GM12878 (cell line): ENCODE measurements at regions not wholly inside any gene's neighbourhood (a gene's known extent, or its start where the extent isn't known, plus 50 kb on each side); places are given as distances from the start of the nearest gene placed in this dataset.

ENCODE experiments used
- ATAC-seq: fragments of 200-7000 bp; cut with Tn5 transposase; 3 replicates; pipeline ENCODE4 v1.9.1; 2020; ENCODE audit warnings: mild to moderate bottlenecking, moderate library complexity
- BruUV-seq: library from RNA; stranded (reverse); fragments of 400-500 nt; replicated peaks from 2 replicates; lab custom pipeline; 2021; lab: Mats Ljungman, UMichigan
- CTCF ChIA-PET: fragments of 300-600 bp; sonication (Branson Sonifier 250); formaldehyde crosslinking; extraction: SDS; loops from one replicate; lab custom pipeline; 2021; ENCODE audit warnings: inconsistent platforms; lab: Yijun Ruan, JAX
- POLR2A ChIA-PET: fragments of 350-600 bp; formaldehyde crosslinking; extraction: SDS; loops from one replicate; lab custom pipeline; 2021; ENCODE audit warnings: inconsistent platforms; lab: Charles Lee
- RAD21 ChIA-PET: fragments of 300-600 bp; sonication (Branson Sonifier 250); formaldehyde crosslinking; loops from one replicate; lab custom pipeline; 2023; ENCODE audit warnings: antibody characterized with exemption; ENCODE audit not compliant: unreplicated experiment; lab: Charles Lee
- SMC1A ChIA-PET: fragments of 300-600 bp; sonication (Branson Sonifier 250); formaldehyde crosslinking; loops from one replicate; lab custom pipeline; 2023; ENCODE audit not compliant: unreplicated experiment, uncharacterized antibody; lab: Charles Lee
- DNase-seq: peaks from one replicate; pipeline ENCODE4 v3.0.0-alpha.2; 2011; ENCODE audit warnings: low read depth, low spot score
- FAIRE-seq: peaks from 3 replicates; lab custom pipeline; 2011; peaks lifted over from hg19 to GRCh38; lab: Jason Lieb, UNC
- H2AFZ ChIP-seq: 2 replicates; pipeline ENCODE4 v1.6.0; 2011; ENCODE audit warnings: low read depth, low read length, control low read depth; ENCODE audit not compliant: control insufficient read depth
- H3K27ac ChIP-seq: 2 replicates; pipeline ENCODE4 v1.5.1; 2011; ENCODE audit warnings: control low read depth; ENCODE audit not compliant: control insufficient read depth, insufficient read depth
- H3K27me3 ChIP-seq, 2 experiments: replicated peaks in 1 of 2; 2 replicates each; pipeline versions ENCODE4 v1.6.0 to v1.6.1; 2011; ENCODE audit warnings: low read length in 1 of 2; ENCODE audit not compliant: control insufficient read depth in 2 of 2, insufficient read depth in 2 of 2
- H3K36me3 ChIP-seq, 2 experiments: 2 replicates each; pipeline ENCODE4 v1.5.1; 2011; ENCODE audit warnings: low read length in 1 of 2; ENCODE audit not compliant: control insufficient read depth in 2 of 2, insufficient read depth in 2 of 2
- H3K4me1 ChIP-seq: 2 replicates; pipeline ENCODE4 v1.6.1; 2011; ENCODE audit warnings: mild to moderate bottlenecking, low read length, moderate library complexity, mixed read lengths; ENCODE audit not compliant: control insufficient read depth, insufficient read depth
- H3K4me2 ChIP-seq: 2 replicates; pipeline ENCODE4 v1.6.0; 2011; ENCODE audit warnings: control low read depth; ENCODE audit not compliant: control insufficient read depth, insufficient read depth
- H3K4me3 ChIP-seq: fragments of 200-600 bp; sonication (generic); 2 replicates; pipeline ENCODE4 v1.5.1; 2016
- H3K79me2 ChIP-seq: 2 replicates; pipeline ENCODE4 v1.6.0; 2011; ENCODE audit warnings: low read length; ENCODE audit not compliant: control insufficient read depth, insufficient read depth
- H3K9ac ChIP-seq: 2 replicates; pipeline ENCODE4 v1.8.0; 2011; ENCODE audit warnings: low read length, control low read depth, mixed read lengths; ENCODE audit not compliant: control insufficient read depth, insufficient read depth
- H3K9me3 ChIP-seq: replicated peaks from 3 replicates; pipeline ENCODE4 v1.5.1; 2011; ENCODE audit warnings: mild to moderate bottlenecking, low read length; ENCODE audit not compliant: control insufficient read depth, insufficient read depth
- H4K20me1 ChIP-seq: 2 replicates; pipeline ENCODE4 v1.6.0; 2011; ENCODE audit not compliant: control insufficient read depth, insufficient read depth
- GATAD2B ChIP-seq: fragments of 450-650 bp; conservative IDR thresholded peaks from 2 replicates; pipeline ENCODE4 v1.6.1; 2017; ENCODE audit warnings: low read depth, mild to moderate bottlenecking, moderate library complexity
- RAD21 ChIP-seq: IDR thresholded peaks from 2 replicates; pipeline ENCODE4 v1.6.1; 2011; ENCODE audit warnings: mild to moderate bottlenecking, low read depth, low read length, moderate library complexity; ENCODE audit not compliant: insufficient read depth
- RB1 ChIP-seq: fragments of 450-650 bp; formaldehyde crosslinking; IDR thresholded peaks from 2 replicates; pipeline ENCODE4 v1.6.1; 2017; ENCODE audit warnings: mild to moderate bottlenecking, borderline replicate concordance
- TARDBP ChIP-seq: IDR thresholded peaks from 2 replicates; pipeline ENCODE4 v1.6.1; 2016; ENCODE audit warnings: borderline replicate concordance
- WGBS: methylation state at CpG from one replicate; pipeline ENCODE4 v1.1.6; 2016; ENCODE audit warnings: low lambda C conversion rate; ENCODE audit not compliant: insufficient replicate concordance, insufficient coverage; ENCODE audit errors: missing lambda C conversion rate; 5-methylcytosine and 5-hydroxymethylcytosine counted together
- in situ Hi-C: fragments of 300-500 bp; cut with MboI; formaldehyde crosslinking; loops from 9 replicates; pipeline ENCODE4 v1.14.3; 2018; ENCODE audit warnings: mixed read lengths
- intact Hi-C: fragments of 100-400 bp; cut with micrococcal nuclease; formaldehyde crosslinking; loops from one replicate; pipeline ENCODE4 v1.14.2; 2022; ENCODE audit not compliant: unreplicated experiment
- TF ChIP-seq, protein P1 (sequence below): IDR thresholded peaks from 2 replicates; pipeline ENCODE4 v1.6.1; 2012; ENCODE audit warnings: improper control_type of control experiment, low read depth, low read length; ENCODE audit not compliant: insufficient replicate concordance
- TF ChIP-seq, protein P2 (sequence below): IDR thresholded peaks from 2 replicates; pipeline ENCODE4 v1.6.1; 2012; ENCODE audit warnings: mild to moderate bottlenecking, low read depth, low read length
- TF ChIP-seq, protein P3 (sequence below): IDR thresholded peaks from 2 replicates; pipeline ENCODE4 v1.6.1; 2012; ENCODE audit warnings: low read depth, low read length, improper control_type of control experiment
- TF ChIP-seq, protein P4 (sequence below): fragments of 450-650 bp; IDR thresholded peaks from 2 replicates; pipeline ENCODE4 v1.6.1; 2017; ENCODE audit warnings: low read depth, mild to moderate bottlenecking, moderate library complexity

DNA sequence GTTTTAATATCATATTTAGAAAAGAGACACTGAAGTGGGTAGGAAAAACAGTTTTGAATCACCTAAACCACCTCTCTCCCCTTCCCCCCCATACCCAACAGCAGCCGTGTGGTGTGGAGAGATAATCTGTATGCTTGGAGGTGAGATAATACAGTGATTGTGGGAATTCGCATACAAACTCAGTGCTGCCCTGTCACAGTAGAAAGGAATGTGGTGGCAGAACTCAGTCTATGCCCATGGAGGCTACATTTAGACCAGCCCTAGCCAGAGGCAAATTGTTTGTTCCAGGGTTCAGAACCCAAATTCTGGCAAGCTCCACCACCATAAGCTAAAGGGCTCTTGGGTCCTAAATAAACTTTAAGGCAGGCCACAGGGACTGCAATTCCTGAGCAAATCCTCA, 827.0 kb downstream of the C12orf50 start:
- no peak for ATAC-seq
- POLR2A ChIA-PET: interaction anchor here (0.6 kb wide), 1 partner anchor 465 kb away, joined by 9 read pairs; no protein-coding TSS in a partner anchor
- in situ Hi-C loops: no loop called here
- TF ChIP-seq, protein P1, sequence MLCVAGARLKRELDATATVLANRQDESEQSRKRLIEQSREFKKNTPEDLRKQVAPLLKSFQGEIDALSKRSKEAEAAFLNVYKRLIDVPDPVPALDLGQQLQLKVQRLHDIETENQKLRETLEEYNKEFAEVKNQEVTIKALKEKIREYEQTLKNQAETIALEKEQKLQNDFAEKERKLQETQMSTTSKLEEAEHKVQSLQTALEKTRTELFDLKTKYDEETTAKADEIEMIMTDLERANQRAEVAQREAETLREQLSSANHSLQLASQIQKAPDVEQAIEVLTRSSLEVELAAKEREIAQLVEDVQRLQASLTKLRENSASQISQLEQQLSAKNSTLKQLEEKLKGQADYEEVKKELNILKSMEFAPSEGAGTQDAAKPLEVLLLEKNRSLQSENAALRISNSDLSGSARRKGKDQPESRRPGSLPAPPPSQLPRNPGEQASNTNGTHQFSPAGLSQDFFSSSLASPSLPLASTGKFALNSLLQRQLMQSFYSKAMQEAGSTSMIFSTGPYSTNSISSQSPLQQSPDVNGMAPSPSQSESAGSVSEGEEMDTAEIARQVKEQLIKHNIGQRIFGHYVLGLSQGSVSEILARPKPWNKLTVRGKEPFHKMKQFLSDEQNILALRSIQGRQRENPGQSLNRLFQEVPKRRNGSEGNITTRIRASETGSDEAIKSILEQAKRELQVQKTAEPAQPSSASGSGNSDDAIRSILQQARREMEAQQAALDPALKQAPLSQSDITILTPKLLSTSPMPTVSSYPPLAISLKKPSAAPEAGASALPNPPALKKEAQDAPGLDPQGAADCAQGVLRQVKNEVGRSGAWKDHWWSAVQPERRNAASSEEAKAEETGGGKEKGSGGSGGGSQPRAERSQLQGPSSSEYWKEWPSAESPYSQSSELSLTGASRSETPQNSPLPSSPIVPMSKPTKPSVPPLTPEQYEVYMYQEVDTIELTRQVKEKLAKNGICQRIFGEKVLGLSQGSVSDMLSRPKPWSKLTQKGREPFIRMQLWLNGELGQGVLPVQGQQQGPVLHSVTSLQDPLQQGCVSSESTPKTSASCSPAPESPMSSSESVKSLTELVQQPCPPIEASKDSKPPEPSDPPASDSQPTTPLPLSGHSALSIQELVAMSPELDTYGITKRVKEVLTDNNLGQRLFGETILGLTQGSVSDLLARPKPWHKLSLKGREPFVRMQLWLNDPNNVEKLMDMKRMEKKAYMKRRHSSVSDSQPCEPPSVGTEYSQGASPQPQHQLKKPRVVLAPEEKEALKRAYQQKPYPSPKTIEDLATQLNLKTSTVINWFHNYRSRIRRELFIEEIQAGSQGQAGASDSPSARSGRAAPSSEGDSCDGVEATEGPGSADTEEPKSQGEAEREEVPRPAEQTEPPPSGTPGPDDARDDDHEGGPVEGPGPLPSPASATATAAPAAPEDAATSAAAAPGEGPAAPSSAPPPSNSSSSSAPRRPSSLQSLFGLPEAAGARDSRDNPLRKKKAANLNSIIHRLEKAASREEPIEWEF: no peak
- TF ChIP-seq, protein P2, sequence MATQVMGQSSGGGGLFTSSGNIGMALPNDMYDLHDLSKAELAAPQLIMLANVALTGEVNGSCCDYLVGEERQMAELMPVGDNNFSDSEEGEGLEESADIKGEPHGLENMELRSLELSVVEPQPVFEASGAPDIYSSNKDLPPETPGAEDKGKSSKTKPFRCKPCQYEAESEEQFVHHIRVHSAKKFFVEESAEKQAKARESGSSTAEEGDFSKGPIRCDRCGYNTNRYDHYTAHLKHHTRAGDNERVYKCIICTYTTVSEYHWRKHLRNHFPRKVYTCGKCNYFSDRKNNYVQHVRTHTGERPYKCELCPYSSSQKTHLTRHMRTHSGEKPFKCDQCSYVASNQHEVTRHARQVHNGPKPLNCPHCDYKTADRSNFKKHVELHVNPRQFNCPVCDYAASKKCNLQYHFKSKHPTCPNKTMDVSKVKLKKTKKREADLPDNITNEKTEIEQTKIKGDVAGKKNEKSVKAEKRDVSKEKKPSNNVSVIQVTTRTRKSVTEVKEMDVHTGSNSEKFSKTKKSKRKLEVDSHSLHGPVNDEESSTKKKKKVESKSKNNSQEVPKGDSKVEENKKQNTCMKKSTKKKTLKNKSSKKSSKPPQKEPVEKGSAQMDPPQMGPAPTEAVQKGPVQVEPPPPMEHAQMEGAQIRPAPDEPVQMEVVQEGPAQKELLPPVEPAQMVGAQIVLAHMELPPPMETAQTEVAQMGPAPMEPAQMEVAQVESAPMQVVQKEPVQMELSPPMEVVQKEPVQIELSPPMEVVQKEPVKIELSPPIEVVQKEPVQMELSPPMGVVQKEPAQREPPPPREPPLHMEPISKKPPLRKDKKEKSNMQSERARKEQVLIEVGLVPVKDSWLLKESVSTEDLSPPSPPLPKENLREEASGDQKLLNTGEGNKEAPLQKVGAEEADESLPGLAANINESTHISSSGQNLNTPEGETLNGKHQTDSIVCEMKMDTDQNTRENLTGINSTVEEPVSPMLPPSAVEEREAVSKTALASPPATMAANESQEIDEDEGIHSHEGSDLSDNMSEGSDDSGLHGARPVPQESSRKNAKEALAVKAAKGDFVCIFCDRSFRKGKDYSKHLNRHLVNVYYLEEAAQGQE: no peak
- TF ChIP-seq GATAD2B: no peak
- TF ChIP-seq RB1: no peak
- no peak for TF ChIP-seq TARDBP
- TF ChIP-seq, protein P3, sequence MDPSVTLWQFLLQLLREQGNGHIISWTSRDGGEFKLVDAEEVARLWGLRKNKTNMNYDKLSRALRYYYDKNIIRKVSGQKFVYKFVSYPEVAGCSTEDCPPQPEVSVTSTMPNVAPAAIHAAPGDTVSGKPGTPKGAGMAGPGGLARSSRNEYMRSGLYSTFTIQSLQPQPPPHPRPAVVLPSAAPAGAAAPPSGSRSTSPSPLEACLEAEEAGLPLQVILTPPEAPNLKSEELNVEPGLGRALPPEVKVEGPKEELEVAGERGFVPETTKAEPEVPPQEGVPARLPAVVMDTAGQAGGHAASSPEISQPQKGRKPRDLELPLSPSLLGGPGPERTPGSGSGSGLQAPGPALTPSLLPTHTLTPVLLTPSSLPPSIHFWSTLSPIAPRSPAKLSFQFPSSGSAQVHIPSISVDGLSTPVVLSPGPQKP: no peak
- no peak for TF ChIP-seq RAD21
- TF ChIP-seq, protein P4, sequence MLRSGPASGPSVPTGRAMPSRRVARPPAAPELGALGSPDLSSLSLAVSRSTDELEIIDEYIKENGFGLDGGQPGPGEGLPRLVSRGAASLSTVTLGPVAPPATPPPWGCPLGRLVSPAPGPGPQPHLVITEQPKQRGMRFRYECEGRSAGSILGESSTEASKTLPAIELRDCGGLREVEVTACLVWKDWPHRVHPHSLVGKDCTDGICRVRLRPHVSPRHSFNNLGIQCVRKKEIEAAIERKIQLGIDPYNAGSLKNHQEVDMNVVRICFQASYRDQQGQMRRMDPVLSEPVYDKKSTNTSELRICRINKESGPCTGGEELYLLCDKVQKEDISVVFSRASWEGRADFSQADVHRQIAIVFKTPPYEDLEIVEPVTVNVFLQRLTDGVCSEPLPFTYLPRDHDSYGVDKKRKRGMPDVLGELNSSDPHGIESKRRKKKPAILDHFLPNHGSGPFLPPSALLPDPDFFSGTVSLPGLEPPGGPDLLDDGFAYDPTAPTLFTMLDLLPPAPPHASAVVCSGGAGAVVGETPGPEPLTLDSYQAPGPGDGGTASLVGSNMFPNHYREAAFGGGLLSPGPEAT: no peak

More for the DNA sequence above, 827.0 kb downstream of the C12orf50 start:
- WGBS: 32% methylated on average over 2 of the region's 2 CpGs
- RAD21 ChIA-PET: no interaction called here
- no peak overlapping the region for H2AFZ ChIP-seq
- SMC1A ChIA-PET: no interaction called here
- H3K9ac ChIP-seq: no peak overlapping the region
- H3K79me2 ChIP-seq: no peaks in the 10 kb centered on the region
- no peak for FAIRE-seq
- no peak overlapping the region for H3K27ac ChIP-seq
- no peak for DNase-seq
- no peaks in the 10 kb centered on the region for H3K27me3 ChIP-seq
- BruUV-seq: no TSS peak
- H3K4me1 ChIP-seq: no peaks in the 10 kb centered on the region
- CTCF ChIA-PET: no interaction called here
- H3K9me3 ChIP-seq: no peaks in the 10 kb centered on the region
- H4K20me1 ChIP-seq: no peaks in the 10 kb centered on the region
- H3K4me2 ChIP-seq: no peak overlapping the region
- intact Hi-C loops: no loop called here
- no peaks in the 10 kb centered on the region for H3K36me3 ChIP-seq
- H3K4me3 ChIP-seq: no peak overlapping the region
